IMR-90 (cell line): ENCODE measurements at regions not wholly inside any gene's neighbourhood (a gene's known extent, or its start where the extent isn't known, plus 50 kb on each side); places are given as distances from the start of the nearest gene placed in this dataset.

Experiments used
- ATAC-seq: fragments of 200-7000 bp; cut with Tn5 transposase; 2 replicates; pipeline ENCODE4 v1.9.1; 2020; ENCODE audit warnings: low read depth, mild to moderate bottlenecking, moderate library complexity
- BruUV-seq: library from RNA; stranded (reverse); fragments of 400-500 nt; replicated peaks from 2 replicates; lab custom pipeline; 2021; lab: Mats Ljungman, UMichigan
- CTCF ChIA-PET: fragments of 300-600 bp; formaldehyde crosslinking; extraction: SDS; loops from one replicate; lab custom pipeline; 2021; ENCODE audit warnings: antibody characterized with exemption; lab: Yijun Ruan, JAX
- POLR2A ChIA-PET: fragments of 300-600 bp; sonication (Branson Sonifier 250); formaldehyde crosslinking; loops from one replicate; lab custom pipeline; 2022; ENCODE audit warnings: antibody characterized with exemption; ENCODE audit not compliant: unreplicated experiment; lab: Charles Lee
- DNase-seq: peaks from one replicate; pipeline ENCODE4 v3.0.0; 2013
- H2AFZ ChIP-seq: replicated peaks from 2 replicates; pipeline ENCODE3; 2013; ENCODE audit warnings: low read length, mild to moderate bottlenecking; ENCODE audit not compliant: poor library complexity
- H2AK5ac ChIP-seq: 2 replicates; pipeline ENCODE4 v1.6.1; 2013; ENCODE audit warnings: low read depth, low read length, inconsistent platforms
- H2AK9ac ChIP-seq: replicated peaks from 2 replicates; pipeline ENCODE3; 2013; ENCODE audit warnings: mild to moderate bottlenecking, low read depth, low read length, moderate library complexity; ENCODE audit not compliant: poor library complexity
- H2BK120ac ChIP-seq: 2 replicates; pipeline ENCODE4 v1.6.1; 2013; ENCODE audit warnings: low read depth, low read length, inconsistent platforms
- H2BK15ac ChIP-seq: 3 replicates; pipeline ENCODE4 v1.6.1; 2013; ENCODE audit warnings: low read depth, low read length, inconsistent platforms
- H2BK20ac ChIP-seq: 2 replicates; pipeline ENCODE4 v1.6.1; 2013; ENCODE audit warnings: low read depth, mild to moderate bottlenecking, inconsistent platforms, low read length, moderate library complexity
- H2BK5ac ChIP-seq: 2 replicates; pipeline ENCODE4 v1.6.1; 2013; ENCODE audit warnings: mild to moderate bottlenecking, low read depth, low read length, inconsistent platforms; ENCODE audit not compliant: poor library complexity, severe bottlenecking
- H3K14ac ChIP-seq: replicated peaks from 2 replicates; pipeline ENCODE4 v1.6.1; 2013; ENCODE audit warnings: low read depth, low read length, inconsistent platforms
- H3K18ac ChIP-seq: 2 replicates; pipeline ENCODE4 v1.6.1; 2013; ENCODE audit warnings: low read depth, low read length, control low read depth
- H3K23ac ChIP-seq: 2 replicates; pipeline ENCODE4 v1.6.1; 2013; ENCODE audit warnings: low read depth, low read length, inconsistent platforms
- H3K27ac ChIP-seq: 2 replicates; pipeline ENCODE4 v1.5.1; 2013; ENCODE audit warnings: mild to moderate bottlenecking, control low read depth, low read length; ENCODE audit not compliant: insufficient read depth
- H3K27me3 ChIP-seq: 2 replicates; pipeline ENCODE4 v1.6.1; 2013; ENCODE audit warnings: low read length; ENCODE audit not compliant: control insufficient read depth, insufficient read depth
- H3K36me3 ChIP-seq: 2 replicates; pipeline ENCODE4 v1.6.1; 2013; ENCODE audit warnings: low read length, mixed read lengths; ENCODE audit not compliant: control insufficient read depth, insufficient read depth
- H3K4ac ChIP-seq: 2 replicates; pipeline ENCODE4 v1.6.1; 2013; ENCODE audit warnings: low read depth, low read length, inconsistent platforms
- H3K4me1 ChIP-seq: 2 replicates; pipeline ENCODE4 v1.6.1; 2013; ENCODE audit warnings: low read length, mixed read lengths; ENCODE audit not compliant: control insufficient read depth, insufficient read depth
- H3K4me2 ChIP-seq: 2 replicates; pipeline ENCODE4 v1.6.1; 2013; ENCODE audit warnings: low read depth, mild to moderate bottlenecking, control low read depth, low read length, moderate library complexity
- H3K4me3 ChIP-seq: 2 replicates; pipeline ENCODE4 v1.5.1; 2013; ENCODE audit warnings: low read depth, mild to moderate bottlenecking, control low read depth, low read length, moderate library complexity; ENCODE audit not compliant: insufficient read depth
- H3K56ac ChIP-seq: 2 replicates; pipeline ENCODE4 v1.6.1; 2013; ENCODE audit warnings: low read length, inconsistent platforms; ENCODE audit not compliant: insufficient read depth; ENCODE audit errors: extremely low read depth
- H3K79me1 ChIP-seq, 2 experiments: 2 replicates each; pipeline ENCODE4 v1.6.1; 2013; ENCODE audit warnings: low read length in 2 of 2, inconsistent platforms in 1 of 2, low read depth in 1 of 2
- H3K9ac ChIP-seq: 2 replicates; pipeline ENCODE4 v1.6.1; 2013; ENCODE audit warnings: low read depth, low read length, control low read depth
- H3K9me1 ChIP-seq: 2 replicates; pipeline ENCODE4 v1.6.1; 2013; ENCODE audit warnings: low read length, inconsistent platforms; ENCODE audit not compliant: insufficient read depth
- H3K9me3 ChIP-seq: 2 replicates; pipeline ENCODE4 v1.6.1; 2013; ENCODE audit warnings: low read length; ENCODE audit not compliant: control insufficient read depth, insufficient read depth
- H4K20me1 ChIP-seq: 2 replicates; pipeline ENCODE4 v1.6.1; 2013; ENCODE audit warnings: low read length, inconsistent platforms; ENCODE audit not compliant: insufficient read depth
- H4K5ac ChIP-seq: 2 replicates; pipeline ENCODE4 v1.6.1; 2013; ENCODE audit warnings: mild to moderate bottlenecking, low read depth, low read length, control low read depth
- H4K8ac ChIP-seq, 2 experiments: 2 replicates each; pipeline ENCODE4 v1.6.1; 2013; ENCODE audit warnings: low read depth in 2 of 2, low read length in 2 of 2, control low read depth in 1 of 2, inconsistent platforms in 1 of 2
- H4K91ac ChIP-seq: 2 replicates; pipeline ENCODE4 v1.6.1; 2013; ENCODE audit warnings: low read depth, low read length, inconsistent platforms; ENCODE audit not compliant: insufficient read depth
- CHD1 ChIP-seq: IDR thresholded peaks from 2 replicates; pipeline ENCODE4 v1.6.1; 2012; ENCODE audit warnings: low read depth, low read length, improper control_type of control experiment
- WGBS, 2 experiments: methylation state at CpG; one replicate each; pipeline versions ENCODE4 v1.1.5 to v1.1.7; 2013; ENCODE audit warnings: missing lambda C conversion rate in 2 of 2; ENCODE audit not compliant: insufficient read length in 1 of 2; ENCODE audit errors: extremely low coverage in 2 of 2; 5-methylcytosine and 5-hydroxymethylcytosine counted together
- dilution Hi-C: fragments of 300-500 bp; cut with HindIII; formaldehyde crosslinking; loops from one replicate; pipeline ENCODE4 v1.14.3; 2018; ENCODE audit warnings: low sequenced_read_pairs; ENCODE audit not compliant: unreplicated experiment
- in situ Hi-C: fragments of 300-500 bp; cut with MboI; formaldehyde crosslinking; loops from 3 replicates; pipeline ENCODE4 v1.14.3; 2019; ENCODE audit warnings: low sequenced_read_pairs, inconsistent platforms, mixed read lengths
- intact Hi-C: fragments of 100-400 bp; cut with micrococcal nuclease; formaldehyde crosslinking; loops from 2 replicates; pipeline ENCODE4 v1.10.0; 2022

- Histone ChIP-seq H3K9me1 (no peaks in the 10 kb centered on the region; the same call in 1 of the 2 replicates), H4K20me1 (no peaks in the 10 kb centered on the region), H3K23ac (0 out of 2 replicates have a peak overlapping the region, but pooled peaks have one; percentile 31), H3K9me3 (no peaks in the 10 kb centered on the region), H2AK9ac (no peak overlapping the region), H3K4ac (peak overlapping the region; percentile 68), H4K91ac (peak overlapping the region; percentile 80), H3K14ac (0 out of 2 replicates have a peak overlapping the region, but pooled peaks have one; percentile 19), H4K5ac (peak overlapping the region; percentile 36; the same call in 1 of the 2 replicates), H3K36me3 (no peaks in the 10 kb centered on the region), H3K18ac (peak overlapping the region; percentile 39; the same call in 1 of the 2 replicates), H3K4me2 (no peak overlapping the region), H2BK120ac (peak overlapping the region; percentile 47), H2BK20ac (peak overlapping the region; percentile 33), H3K4me1 (peaks cover 19% of the 10 kb centered on the region), H2AK5ac (peak overlapping the region; percentile 23; the same call in 1 of the 2 replicates), H2BK5ac (no peak overlapping the region), H3K4me3 (no peak overlapping the region), H3K27me3 (no peaks in the 10 kb centered on the region), H3K79me1 (no peaks in the 10 kb centered on the region), H4K8ac (peak overlapping the region; percentile 33 to 40; a peak in 2 of 4 replicates), H3K56ac (no peak overlapping the region), H2BK15ac (0 out of 3 replicates have a peak overlapping the region, but pooled peaks have one; percentile 6), H3K9ac (no peak overlapping the region), H3K27ac (peak overlapping the region; percentile 56; the same call in 1 of the 2 replicates), H2AFZ (no peak overlapping the region)
- TF ChIP-seq CHD1: no peak
- intact Hi-C loops (loop anchor here (1.0 kb wide), 1 partner anchor 18 kb away; no protein-coding TSS in a partner anchor), dilution Hi-C loops (no loop called here), in situ Hi-C loops (no loop called here)
- no TSS peak for BruUV-seq
- CTCF ChIA-PET: no interaction called here
- DNase-seq: no peak
- POLR2A ChIA-PET: no interaction called here
- no peak for ATAC-seq
- no CpG with 5 or more reads among the region's 3 CpGs for WGBS, 2 experiments
These were observed 61.1 kb upstream of the SPTLC3 start for GRCh38 chr20:12947691-12948090.
